ENCODE measurements at regions not wholly inside any gene's neighbourhood (a gene's known extent, or its start where the extent isn't known, plus 50 kb on each side); places are given as distances from the start of the nearest gene placed in this dataset.
"Not testable (repeated sequence)": the region's sequence is repeated elsewhere in the genome, so short reads cannot be mapped to it uniquely, and the experiment has no call there.

DNA sequence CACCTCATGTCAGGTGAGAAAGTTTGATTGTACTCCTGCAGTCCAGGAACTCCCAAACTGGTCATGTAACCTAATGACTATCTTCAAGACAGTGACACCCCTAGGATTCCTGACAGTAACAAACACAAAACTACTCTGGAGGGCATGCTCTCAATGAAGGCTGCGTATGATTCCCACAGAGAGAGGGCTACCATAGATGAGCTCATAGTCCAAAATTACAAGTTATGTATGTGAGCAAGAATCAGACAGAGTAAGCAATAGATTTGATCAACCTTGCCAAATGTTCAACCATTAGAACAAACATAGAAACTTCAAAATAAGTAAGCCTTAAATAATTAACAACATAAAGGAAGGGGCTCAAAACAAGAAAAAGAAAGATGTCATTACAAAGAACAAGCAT, 158.1 kb downstream of the COPRS start:
- DNase-seq, result no peak

DNA sequence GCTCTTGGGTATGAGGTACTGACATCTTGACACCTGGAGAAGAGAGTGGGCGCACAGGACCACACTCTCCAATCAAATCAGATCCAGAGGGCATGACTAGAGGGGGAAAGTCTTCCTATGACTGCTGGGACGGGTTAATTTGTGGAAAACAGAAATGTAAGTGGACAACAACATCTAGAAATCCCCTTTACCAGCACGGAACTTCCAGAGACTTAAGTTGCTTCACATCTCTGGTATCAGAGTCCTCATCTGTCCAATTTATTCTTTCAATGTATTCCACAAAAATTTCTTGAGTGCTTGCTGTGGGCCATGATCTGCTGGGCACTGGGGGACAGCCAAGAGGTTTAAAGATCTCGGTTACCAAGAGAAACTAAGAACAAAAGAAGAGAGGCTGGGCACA, 159.2 kb downstream of the COPRS start:
- no peak for DNase-seq

GRCh38 chr17:31699281-31699680, 159.8 kb downstream of the COPRS start:
- no peak for DNase-seq

DNA sequence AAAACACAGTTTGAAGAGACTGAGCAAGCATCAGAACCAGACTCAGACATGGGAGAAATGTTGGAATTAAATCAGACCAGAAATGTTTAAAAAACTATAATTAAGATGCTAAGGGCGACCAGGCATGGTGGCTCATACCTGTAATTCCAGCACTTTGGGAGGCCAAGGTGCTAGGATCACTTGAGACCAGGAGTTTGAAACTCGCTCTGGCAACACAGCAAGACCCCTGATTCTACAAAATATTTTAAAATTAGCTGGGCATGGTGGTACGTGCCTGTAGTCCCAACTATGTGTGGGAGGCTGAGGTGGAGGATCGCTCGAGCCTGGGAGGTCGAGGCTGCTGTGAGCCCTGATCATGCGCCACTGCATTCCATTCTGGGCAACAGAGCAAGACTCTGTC, 160.3 kb downstream of the COPRS start:
- no peak for DNase-seq

GRCh38 chr17:31697838-31698237, 161.2 kb downstream of the COPRS start:
- no peak for DNase-seq

- DNase-seq, result no peak
Observed at GRCh38 chr17:31696703-31697325, 162.2 kb downstream of the COPRS start.

- DNase-seq, result no peak
Observed at GRCh38 chr17:31696184-31696602, 162.9 kb downstream of the COPRS start.

DNA sequence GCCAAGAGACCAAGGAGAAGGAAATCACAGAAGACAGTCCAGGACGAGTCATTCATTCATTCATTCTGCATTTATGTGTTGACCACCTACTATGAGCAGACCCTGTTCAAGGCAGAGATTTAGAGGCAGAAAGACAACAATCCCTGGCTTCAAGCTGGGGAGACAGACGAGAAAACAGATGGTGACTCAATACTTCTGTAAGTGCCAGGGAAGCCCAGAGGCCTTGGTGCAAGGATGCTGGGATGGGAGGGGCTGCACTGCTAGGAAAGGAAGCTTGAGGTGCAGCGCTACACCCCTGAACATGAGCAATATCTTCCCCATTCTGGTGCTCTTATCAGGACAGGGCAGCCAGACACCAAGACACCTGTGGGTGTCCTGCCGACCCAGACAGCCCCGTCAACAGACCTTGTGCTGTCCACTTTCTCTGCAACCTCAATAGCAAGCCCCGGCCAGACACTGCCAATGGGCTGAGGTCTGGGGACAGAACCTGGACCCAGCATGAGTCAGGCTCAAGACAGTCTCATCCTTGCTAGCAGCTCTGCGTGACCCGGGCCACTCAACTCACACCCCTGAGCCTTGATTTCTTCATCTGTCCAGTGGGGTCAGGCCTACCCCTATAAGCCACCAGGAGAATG, 163.5 kb downstream of the COPRS start:
- DNase-seq, result no peak

DNA sequence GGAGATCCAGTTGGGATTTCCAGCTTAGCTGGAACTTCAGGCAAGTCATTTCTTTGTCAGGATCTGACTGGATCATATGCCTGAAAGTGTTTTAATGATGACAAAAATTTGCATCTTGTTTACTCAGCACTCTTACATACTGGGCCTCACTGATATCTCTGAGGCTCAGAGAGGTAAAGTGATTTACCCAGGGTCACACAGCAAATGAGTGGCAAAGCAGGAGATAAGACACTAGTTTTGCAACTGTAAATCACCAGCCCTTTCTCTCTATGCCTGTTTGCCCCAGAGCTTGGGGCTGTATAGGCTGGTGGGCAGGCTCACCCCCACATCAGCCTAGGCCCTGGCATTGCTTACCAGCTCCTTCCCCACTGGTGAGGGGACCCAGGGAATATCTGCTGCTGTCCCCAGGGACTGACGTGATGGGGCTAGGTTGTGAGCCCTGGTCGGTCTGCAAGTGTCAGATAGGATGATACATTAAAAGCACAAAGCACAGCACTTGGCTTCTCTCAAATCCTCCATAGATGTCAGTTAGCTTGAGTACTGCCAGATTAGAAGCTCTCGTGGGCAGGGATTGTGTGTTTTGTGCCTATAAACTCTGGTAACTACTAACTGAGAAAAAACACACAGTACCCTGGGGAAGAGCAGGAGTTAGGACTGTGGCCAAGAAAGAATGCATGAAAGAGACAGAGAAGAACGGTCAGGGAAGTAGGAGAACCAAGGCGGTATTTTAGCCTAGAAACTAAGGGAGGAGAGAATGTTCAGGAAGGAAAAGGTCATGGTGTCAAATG, 165.4 kb downstream of the COPRS start:
- no peak for DNase-seq

DNA sequence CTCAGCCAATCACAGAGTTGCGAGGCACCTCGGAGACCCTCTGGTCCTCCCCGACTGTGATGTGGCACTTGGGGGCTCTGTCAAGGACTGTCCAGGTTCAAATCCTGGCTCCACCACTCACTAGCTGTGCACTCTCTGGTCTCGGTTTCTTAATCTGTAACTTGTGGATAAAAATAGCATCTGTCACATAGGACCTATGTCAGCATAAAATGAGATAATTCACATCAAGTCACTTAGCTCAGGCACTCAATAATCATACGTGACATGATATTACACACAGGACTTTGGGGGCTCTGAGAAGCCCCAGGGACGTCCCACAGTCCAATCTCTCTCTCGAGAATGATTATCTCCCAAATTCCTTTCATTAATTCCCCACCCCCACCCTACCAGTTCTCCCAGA, 166.4 kb downstream of the COPRS start:
- no peak for DNase-seq

DNA sequence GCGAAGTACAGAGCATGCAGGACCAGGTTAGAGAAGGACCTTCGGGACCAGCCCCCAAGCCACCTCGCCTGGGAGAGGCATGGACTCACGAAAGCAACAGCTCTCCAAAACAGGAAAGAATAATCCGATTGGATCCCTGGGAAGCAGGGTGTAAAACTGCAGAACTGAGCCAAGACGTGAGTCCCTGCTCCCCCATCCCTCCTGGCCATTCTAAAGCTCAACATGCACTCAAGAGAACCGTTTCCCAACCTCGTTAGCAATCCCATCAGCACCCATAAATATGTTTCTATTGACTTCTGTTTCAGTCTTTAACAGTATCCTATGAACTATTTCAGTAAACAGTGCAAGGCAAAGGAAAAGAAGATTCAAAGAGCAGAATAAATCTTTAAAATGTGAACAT, 167.0 kb downstream of the COPRS start:
- no peak for DNase-seq

DNA sequence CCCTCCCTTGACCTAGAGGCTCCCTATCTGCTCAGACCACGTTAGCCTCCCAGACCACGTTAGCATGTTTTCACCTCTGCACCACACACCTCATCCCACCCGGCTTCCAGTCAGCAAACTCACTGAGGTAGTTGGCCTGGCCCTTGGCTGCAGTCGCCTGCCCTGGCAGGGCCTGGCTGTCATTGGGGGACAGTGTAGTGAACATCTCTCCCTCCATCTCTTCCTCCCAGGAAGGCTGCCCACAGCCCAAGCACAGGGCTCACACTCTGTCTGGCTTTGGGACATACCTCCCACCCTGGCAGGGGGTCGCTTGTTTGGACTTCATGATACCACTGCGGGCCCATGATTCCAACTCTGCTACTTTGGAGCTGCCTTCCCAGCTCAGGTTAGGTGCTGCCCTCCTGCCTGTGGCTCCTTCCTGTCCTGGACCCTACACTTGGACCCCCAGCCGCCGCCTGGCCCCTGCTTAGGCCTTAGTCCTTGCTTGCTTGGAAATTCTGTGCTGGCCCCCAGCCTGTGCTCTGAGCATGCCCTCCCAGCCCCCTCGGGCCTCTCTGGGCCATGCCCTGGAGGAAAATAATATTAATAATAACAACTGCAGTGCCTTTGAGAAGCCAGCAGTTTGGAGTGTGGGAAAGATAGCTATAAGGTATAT, 167.7 kb downstream of the COPRS start:
- no peak for DNase-seq

GRCh38 chr17:31690151-31690551, 168.9 kb downstream of the COPRS start:
- DNase-seq, result no peak

- no peak for DNase-seq
Observed at GRCh38 chr17:31688701-31689100, 170.3 kb downstream of the COPRS start.

DNA sequence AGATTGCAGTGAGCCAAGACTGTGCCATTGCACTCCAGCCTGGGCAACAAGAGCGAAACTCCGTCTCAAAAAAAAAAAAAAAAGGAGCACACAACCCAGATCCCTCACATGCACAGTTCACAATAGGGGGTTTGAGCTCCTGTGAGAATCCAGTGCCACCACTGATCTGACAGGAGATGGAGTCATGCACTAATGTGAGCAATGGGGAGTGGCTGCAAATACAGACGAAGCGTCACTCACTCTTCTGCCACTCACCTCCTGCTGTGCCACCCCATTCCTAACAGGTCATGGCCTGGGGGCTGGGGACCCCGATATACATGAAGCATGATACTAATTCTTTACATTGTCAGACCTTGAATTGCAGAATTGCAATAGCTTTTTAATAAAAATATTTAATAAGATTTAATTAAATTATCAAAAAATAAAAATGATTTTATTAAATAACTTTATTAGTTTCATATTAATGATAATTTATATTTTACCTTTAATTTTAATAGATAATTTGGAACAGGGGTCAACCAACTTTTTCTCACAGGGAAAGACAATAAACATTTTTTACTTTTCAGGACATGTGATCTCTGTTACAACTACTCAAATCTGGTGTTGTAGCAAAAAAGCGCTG, 171.4 kb downstream of the COPRS start:
- DNase-seq, result no peak

GRCh38 chr17:31686495-31686894, 172.5 kb downstream of the COPRS start:
- no peak for DNase-seq

- no peak for DNase-seq
Observed at GRCh38 chr17:31684901-31685300, 174.1 kb downstream of the COPRS start.

GRCh38 chr17:31680126-31680525, 178.9 kb downstream of the COPRS start:
- no peak for DNase-seq

- no peak for DNase-seq
Observed at GRCh38 chr17:31679667-31680066, 179.4 kb downstream of the COPRS start.

- no peak for DNase-seq
Observed at GRCh38 chr17:31678431-31678830, 180.6 kb downstream of the COPRS start.

- no peak for DNase-seq
Observed at GRCh38 chr17:31677681-31678080, 181.4 kb downstream of the COPRS start.

- no peak for DNase-seq
Observed at GRCh38 chr17:31677036-31677435, 182.0 kb downstream of the COPRS start.

DNA sequence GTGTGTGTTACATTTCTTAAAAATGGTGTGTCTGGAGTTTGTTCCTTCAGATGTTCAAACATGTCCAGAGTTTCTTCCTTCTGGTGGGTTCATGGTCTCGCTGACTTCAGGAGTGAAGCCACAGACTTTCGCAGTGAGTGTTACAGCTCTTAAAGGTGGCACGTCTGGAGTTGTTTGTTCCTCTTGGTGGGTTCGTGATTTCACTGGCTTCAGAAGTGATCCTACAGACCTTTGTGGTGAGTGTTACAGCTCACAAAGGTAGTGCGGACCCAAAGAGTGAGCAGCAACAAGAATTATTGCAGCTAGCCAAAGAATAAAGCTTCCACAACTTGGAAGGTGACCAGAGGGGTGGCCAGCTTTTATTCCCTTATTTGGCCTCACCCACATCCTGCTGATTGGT, 183.7 kb downstream of the COPRS start:
- not testable (repeated sequence) for DNase-seq

Data from stimulated activated naive CD4-positive, alpha-beta T cell (primary cell).